HG02884 (cell line): ENCODE measurements at regions not wholly inside any gene's neighbourhood (a gene's known extent, or its start where the extent isn't known, plus 50 kb on each side); places are given as distances from the start of the nearest gene placed in this dataset.

Experiments
- ATAC-seq: cut with Tn5 transposase; IDR thresholded peaks from one replicate; pipeline ENCODE4 v1.9.1; 2021; ENCODE audit warnings: mild to moderate bottlenecking, moderate library complexity; ENCODE audit not compliant: unreplicated experiment

DNA sequence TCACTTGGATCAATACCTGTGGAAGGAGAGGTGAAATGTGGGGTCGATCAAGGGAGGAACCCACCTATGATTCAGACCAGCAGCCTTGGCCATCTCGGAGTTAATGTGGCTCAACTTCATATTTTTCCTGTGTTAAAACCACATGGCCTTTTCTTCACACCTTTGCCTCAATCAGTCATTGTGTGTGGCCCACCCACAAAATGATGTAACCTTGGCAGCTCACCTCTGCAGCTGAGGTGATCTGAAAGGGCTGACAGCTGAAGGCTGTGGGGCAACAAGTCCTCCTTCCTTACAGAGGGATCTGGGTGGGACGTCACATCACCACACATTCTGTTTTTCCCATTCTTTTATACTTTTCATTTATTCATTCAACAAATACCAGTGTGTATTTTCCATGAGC lies 357.1 kb upstream of the HSF2 start:
- no peak for ATAC-seq

- ATAC-seq: no peak
Observed at GRCh38 chr6:122042960-122043735, 356.3 kb upstream of the HSF2 start.

DNA sequence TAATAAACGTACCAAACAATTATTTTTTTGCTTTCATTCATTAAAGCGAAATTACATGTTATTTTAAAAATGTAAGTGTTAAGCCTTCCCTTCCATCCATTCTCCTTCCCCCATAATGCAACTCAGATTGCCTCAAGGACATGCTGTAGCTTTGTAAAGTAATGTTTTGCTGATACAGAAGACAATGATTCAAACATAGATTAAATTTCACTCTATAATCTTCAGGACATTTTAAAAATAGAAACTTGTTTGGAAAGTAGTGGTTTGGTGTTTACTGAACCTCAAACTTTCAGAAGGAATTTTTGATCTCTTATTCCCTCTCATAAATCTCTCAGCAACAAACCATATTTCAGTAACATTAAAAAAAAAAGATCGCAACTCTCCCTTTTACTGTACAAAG lies 350.9 kb upstream of the HSF2 start:
- no peak for ATAC-seq

GRCh38 chr6:122049341-122049740 lies 350.1 kb upstream of the HSF2 start:
- no peak for ATAC-seq

GRCh38 chr6:122050242-122050755 lies 349.2 kb upstream of the HSF2 start:
- ATAC-seq: no peak

- no peak for ATAC-seq
Observed at GRCh38 chr6:122052346-122052900, 347.0 kb upstream of the HSF2 start.

DNA sequence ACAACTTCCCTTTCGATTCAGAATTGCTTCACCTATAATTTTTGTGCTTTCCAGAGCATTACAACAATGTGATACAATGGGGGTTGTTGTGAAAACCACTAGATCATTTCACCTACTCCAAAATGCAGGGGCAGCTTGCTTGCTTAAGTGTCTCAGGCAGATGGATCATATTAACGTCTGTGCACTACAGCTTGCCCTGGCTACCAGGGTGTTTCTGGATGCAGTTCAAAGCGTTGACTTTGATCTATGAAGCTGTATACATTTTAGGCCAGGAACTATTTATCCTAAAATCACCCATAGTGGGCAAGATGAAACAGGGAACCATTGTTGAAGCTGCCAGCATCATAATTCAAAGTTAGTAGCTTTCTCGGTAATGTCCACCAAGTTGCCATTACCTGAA lies 339.5 kb upstream of the HSF2 start:
- ATAC-seq: no peak

GRCh38 chr6:122061855-122062254 lies 337.6 kb upstream of the HSF2 start:
- no peak for ATAC-seq

- no peak for ATAC-seq
Observed at GRCh38 chr6:122063076-122063475, 336.4 kb upstream of the HSF2 start.

DNA sequence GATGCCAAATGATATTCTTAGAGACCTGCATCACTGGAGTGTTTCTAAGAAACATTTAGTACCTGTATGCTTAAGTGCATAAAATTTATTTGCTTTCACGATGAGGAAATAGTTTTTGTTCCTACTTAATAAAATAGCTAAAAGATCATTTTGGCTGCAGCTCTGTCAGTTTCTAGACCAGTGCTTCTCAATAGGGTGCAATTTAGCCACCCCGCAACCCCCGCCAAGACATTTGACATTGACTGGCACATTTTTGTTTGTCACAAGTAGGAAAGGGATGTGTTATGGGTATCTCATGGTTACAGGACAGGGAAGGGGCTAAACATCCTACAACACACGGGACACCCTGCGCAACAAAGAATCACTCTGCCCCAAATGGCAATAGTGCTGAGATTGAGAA lies 335.7 kb upstream of the HSF2 start:
- ATAC-seq: no peak

- ATAC-seq: no peak
Observed at GRCh38 chr6:122066200-122066599, 333.3 kb upstream of the HSF2 start.

- no peak for ATAC-seq
Observed at GRCh38 chr6:122068291-122068769, 331.1 kb upstream of the HSF2 start.

DNA sequence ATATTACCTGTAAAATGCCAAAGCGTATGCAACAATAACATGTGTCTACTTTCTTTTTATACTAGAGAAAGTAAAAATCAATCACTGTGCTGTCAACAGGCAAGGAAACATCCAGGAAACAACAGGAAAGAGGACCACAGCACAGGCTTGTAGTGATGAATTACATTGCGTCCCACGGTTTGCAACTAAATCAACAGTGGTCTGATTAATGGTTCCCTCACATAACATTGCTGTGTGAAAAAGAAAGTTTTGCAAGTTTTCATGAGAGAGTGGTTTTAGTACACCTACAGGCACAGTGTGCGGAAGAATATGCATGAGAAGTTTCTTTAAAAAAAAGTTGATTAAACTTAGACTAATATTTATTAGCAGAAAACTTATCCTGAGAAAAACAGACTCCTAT lies 329.5 kb upstream of the HSF2 start:
- ATAC-seq: no peak

- ATAC-seq: no peak
Observed at GRCh38 chr6:122072014-122072647, 327.3 kb upstream of the HSF2 start.

DNA sequence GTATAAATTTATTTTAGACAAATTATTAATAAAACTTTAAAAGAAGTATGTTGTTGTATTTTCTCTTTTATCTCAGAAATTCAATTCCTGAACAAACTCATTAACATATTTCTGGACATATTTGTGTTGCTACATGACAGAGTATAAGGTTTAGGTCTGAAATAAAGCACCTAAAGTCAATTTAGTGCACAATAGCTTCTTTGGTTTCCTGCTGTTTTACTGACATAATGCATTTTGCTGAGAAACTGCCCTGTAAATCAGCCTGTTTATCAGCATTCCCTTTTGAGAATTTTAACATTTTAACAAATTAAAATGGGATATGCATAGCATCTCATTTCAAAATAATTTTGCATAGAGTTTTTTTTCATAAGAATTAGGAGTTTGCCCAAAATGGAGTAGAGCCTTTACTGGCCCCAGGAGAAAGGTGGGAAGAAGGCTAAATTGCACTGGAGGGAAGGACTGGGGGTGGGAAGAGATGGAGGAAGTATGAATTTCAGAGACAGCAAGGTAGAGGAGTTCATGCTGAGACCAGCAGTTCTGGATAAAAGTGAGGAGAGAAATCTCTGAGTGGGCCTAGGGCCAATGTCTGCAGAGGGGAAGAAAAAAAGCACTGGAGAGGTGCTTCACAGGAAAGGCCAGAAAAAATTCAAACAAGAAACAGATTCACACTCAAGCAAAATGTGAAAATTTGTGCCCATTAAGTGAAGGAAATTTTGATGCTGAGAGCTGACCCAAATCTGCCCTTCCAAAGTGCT lies 324.2 kb upstream of the HSF2 start:
- ATAC-seq: no peak

DNA sequence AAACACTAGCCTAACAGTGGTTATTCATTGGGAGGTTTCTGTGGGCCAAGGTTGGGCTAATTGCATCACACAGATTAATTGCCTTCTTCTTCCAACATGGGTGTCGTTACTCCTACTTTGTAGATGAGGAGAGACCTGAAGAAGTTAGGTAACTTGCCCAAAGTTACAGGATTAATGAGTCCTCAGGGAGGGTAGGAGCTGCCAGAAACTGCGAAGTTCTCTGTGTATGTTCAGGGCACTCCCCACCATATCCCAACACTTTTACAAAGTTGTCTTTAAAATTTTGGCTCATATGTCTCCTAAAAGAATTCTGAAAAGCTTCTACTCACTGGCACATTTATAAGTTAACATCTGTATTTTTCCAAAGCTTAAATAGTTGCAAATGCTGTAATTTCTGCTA lies 323.5 kb upstream of the HSF2 start:
- ATAC-seq: no peak

DNA sequence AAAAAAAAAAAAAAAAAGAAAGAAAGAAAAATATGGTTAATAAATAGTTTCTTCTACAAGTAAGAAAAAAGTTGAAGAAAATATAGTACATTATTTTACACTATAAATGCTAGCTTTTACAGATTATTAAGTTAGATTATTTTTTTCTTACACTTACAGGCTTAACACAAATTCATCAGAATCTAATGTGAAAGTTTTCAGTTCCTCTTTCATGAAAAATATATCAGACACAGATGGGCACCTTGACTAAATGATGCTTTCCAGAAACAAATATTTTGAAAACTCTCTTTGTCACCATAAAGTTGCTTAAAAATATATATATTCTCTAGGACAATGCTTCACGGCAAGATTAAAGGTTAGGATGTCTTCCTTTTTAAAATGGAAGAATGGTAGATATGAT lies 321.8 kb upstream of the HSF2 start:
- no peak for ATAC-seq

- no peak for ATAC-seq
Observed at GRCh38 chr6:122078481-122078880, 321.0 kb upstream of the HSF2 start.

DNA sequence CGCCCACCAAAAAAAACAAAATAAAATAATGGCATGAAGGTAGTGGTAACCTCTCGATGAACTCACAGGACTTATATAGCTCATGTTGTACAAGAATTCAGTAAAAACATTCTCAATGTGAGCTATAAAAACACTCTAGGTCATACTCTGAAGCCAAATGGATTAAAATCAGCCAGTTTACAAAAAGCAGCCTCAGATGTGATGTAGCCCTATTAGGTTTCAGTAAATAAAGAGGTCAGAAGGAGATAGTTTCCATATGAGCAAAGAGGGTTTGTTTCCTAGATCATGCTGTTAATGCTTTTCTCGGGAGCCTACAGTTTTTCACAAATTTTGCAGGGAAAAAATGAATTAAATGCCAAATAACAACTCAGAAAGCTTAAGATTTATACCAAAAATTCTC lies 319.5 kb upstream of the HSF2 start:
- no peak for ATAC-seq

GRCh38 chr6:122081921-122082320 lies 317.5 kb upstream of the HSF2 start:
- ATAC-seq: no peak

- no peak for ATAC-seq
Observed at GRCh38 chr6:122082370-122082769, 317.1 kb upstream of the HSF2 start.
